ENCODE measurements at regions not wholly inside any gene's neighbourhood (a gene's known extent, or its start where the extent isn't known, plus 50 kb on each side); places are given as distances from the start of the nearest gene placed in this dataset.

- H3K4me1 ChIP-seq: no peaks in the 10 kb centered on the region
- intact Hi-C loops (cut with DNase I): no loop called here
- no peak for TF ChIP-seq CTCF (IDR thresholded peaks at IDR 0.05)
- H3K36me3 ChIP-seq: no peaks in the 10 kb centered on the region
- DNase-seq: no peak
- no peaks in the 10 kb centered on the region for H3K9me3 ChIP-seq
- no peak overlapping the region for H3K4me3 ChIP-seq
- H3K9ac ChIP-seq (ENCODE audit: low read depth in 2 of 2, low read length in 2 of 2): no peak overlapping the region
- H3K27ac ChIP-seq: no peak overlapping the region
- H3K27me3 ChIP-seq: no peaks in the 10 kb centered on the region
These were observed 213.1 kb downstream of the CXCL12 start for GRCh38 chr10:44171765-44172164.

GRCh38 chr10:44168478-44168877, 216.4 kb downstream of the CXCL12 start:
- intact Hi-C loops (cut with DNase I): no loop called here
- Histone ChIP-seq H3K9me3 (no peaks in the 10 kb centered on the region), H3K36me3 (no peaks in the 10 kb centered on the region), H3K4me3 (no peak overlapping the region), H3K27me3 (no peaks in the 10 kb centered on the region), H3K27ac (no peak overlapping the region), H3K4me1 (no peaks in the 10 kb centered on the region), H3K9ac (ENCODE audit: low read depth in 2 of 2, low read length in 2 of 2) (no peak overlapping the region)
- TF ChIP-seq CTCF (IDR thresholded peaks at IDR 0.05): no peak
- DNase-seq: no peak

GRCh38 chr10:44167752-44168151, 217.1 kb downstream of the CXCL12 start:
- Histone ChIP-seq H3K4me3 (no peak overlapping the region), H3K9ac (ENCODE audit: low read depth in 2 of 2, low read length in 2 of 2) (no peak overlapping the region), H3K36me3 (no peaks in the 10 kb centered on the region), H3K9me3 (no peaks in the 10 kb centered on the region), H3K4me1 (no peaks in the 10 kb centered on the region), H3K27me3 (no peaks in the 10 kb centered on the region), H3K27ac (no peak overlapping the region)
- no peak for TF ChIP-seq CTCF (IDR thresholded peaks at IDR 0.05)
- intact Hi-C loops (cut with DNase I): no loop called here
- no peak for DNase-seq

GRCh38 chr10:44166441-44166840, 218.5 kb downstream of the CXCL12 start:
- Histone ChIP-seq H3K9me3 (no peaks in the 10 kb centered on the region), H3K4me3 (no peak overlapping the region), H3K36me3 (no peaks in the 10 kb centered on the region), H3K27me3 (no peaks in the 10 kb centered on the region), H3K27ac (no peak overlapping the region), H3K4me1 (no peaks in the 10 kb centered on the region), H3K9ac (ENCODE audit: low read depth in 2 of 2, low read length in 2 of 2) (no peak overlapping the region)
- no peak for TF ChIP-seq CTCF (IDR thresholded peaks at IDR 0.05)
- intact Hi-C loops (cut with DNase I): no loop called here
- no peak for DNase-seq

- intact Hi-C loops (cut with DNase I): no loop called here
- no peak for TF ChIP-seq CTCF (IDR thresholded peaks at IDR 0.05)
These were observed 220.5 kb downstream of the CXCL12 start for GRCh38 chr10:44164251-44164956.

More at GRCh38 chr10:44164251-44164956, 220.5 kb downstream of the CXCL12 start:
- Histone ChIP-seq H3K27ac (no peak overlapping the region), H3K9ac (ENCODE audit: low read depth in 2 of 2, low read length in 2 of 2) (no peak overlapping the region), H3K27me3 (no peaks in the 10 kb centered on the region), H3K9me3 (no peaks in the 10 kb centered on the region), H3K4me3 (no peak overlapping the region), H3K4me1 (no peaks in the 10 kb centered on the region), H3K36me3 (no peaks in the 10 kb centered on the region)
- no peak for DNase-seq
